ENCODE measurements at regions not wholly inside any gene's neighbourhood (a gene's known extent, or its start where the extent isn't known, plus 50 kb on each side); places are given as distances from the start of the nearest gene placed in this dataset.

GRCh38 chr7:36794689-36795088 lies 70.4 kb upstream of the AOAH start:
- no peak overlapping the region for H2AFZ ChIP-seq (replicated peaks)
- Mint-ChIP-seq H3K36me3 (no peaks in the 10 kb centered on the region), H3K9me3 (peaks cover 2% of the 10 kb centered on the region), H3K27me3 (ENCODE audit: insufficient read depth, low read depth) (no peaks in the 10 kb centered on the region), H3K27ac (peak overlapping the region; percentile 14), H3K4me1 (peaks cover 25% of the 10 kb centered on the region), H3K4me3 (no peak overlapping the region)
- no peaks in the 10 kb centered on the region for H3K79me2 ChIP-seq (ENCODE audit: low read depth)
- H3K4me3 ChIP-seq, result no peak overlapping the region
- no peaks in the 10 kb centered on the region for H3K36me3 ChIP-seq
- H3K9me3 ChIP-seq (ENCODE audit: low read depth), result no peaks in the 10 kb centered on the region
- H3K27ac ChIP-seq, result no peak overlapping the region
- TF ChIP-seq, protein P1, sequence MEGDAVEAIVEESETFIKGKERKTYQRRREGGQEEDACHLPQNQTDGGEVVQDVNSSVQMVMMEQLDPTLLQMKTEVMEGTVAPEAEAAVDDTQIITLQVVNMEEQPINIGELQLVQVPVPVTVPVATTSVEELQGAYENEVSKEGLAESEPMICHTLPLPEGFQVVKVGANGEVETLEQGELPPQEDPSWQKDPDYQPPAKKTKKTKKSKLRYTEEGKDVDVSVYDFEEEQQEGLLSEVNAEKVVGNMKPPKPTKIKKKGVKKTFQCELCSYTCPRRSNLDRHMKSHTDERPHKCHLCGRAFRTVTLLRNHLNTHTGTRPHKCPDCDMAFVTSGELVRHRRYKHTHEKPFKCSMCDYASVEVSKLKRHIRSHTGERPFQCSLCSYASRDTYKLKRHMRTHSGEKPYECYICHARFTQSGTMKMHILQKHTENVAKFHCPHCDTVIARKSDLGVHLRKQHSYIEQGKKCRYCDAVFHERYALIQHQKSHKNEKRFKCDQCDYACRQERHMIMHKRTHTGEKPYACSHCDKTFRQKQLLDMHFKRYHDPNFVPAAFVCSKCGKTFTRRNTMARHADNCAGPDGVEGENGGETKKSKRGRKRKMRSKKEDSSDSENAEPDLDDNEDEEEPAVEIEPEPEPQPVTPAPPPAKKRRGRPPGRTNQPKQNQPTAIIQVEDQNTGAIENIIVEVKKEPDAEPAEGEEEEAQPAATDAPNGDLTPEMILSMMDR (IDR thresholded peaks at IDR 0.05), result no peak
- TF ChIP-seq EZH2 (IDR thresholded peaks at IDR 0.05), result no peak
- no peak for TF ChIP-seq EZH2phosphoT487 (IDR thresholded peaks at IDR 0.05)
- H3K4me1 ChIP-seq, result peaks cover 8% of the 10 kb centered on the region
- DNase-seq (ENCODE audit: low spot score), result no peak
- H3K9ac ChIP-seq, result no peak overlapping the region
- no peaks in the 10 kb centered on the region for H4K20me1 ChIP-seq (ENCODE audit: low read depth)
- no peaks in the 10 kb centered on the region for H3F3A ChIP-seq (ENCODE audit: low read depth)
- H3K4me2 ChIP-seq, result no peak overlapping the region
- no peaks in the 10 kb centered on the region for H3K27me3 ChIP-seq

- Histone ChIP-seq H3K4me2 (no peak overlapping the region), H3K9ac (no peak overlapping the region), H4K20me1 (ENCODE audit: low read depth) (no peaks in the 10 kb centered on the region), H3F3A (ENCODE audit: low read depth) (no peaks in the 10 kb centered on the region), H3K36me3 (no peaks in the 10 kb centered on the region), H3K4me3 (no peak overlapping the region), H3K27me3 (no peaks in the 10 kb centered on the region), H3K9me3 (ENCODE audit: low read depth) (no peaks in the 10 kb centered on the region), H3K4me1 (peaks cover 8% of the 10 kb centered on the region), H2AFZ (replicated peaks) (no peak overlapping the region), H3K27ac (no peak overlapping the region), H3K79me2 (ENCODE audit: low read depth) (no peaks in the 10 kb centered on the region)
- TF ChIP-seq, protein P1 (IDR thresholded peaks at IDR 0.05), result no peak
- no peak for TF ChIP-seq EZH2 (IDR thresholded peaks at IDR 0.05)
- no peak for TF ChIP-seq EZH2phosphoT487 (IDR thresholded peaks at IDR 0.05)
- Mint-ChIP-seq H3K27ac (no peak overlapping the region), H3K27me3 (ENCODE audit: insufficient read depth, low read depth) (no peaks in the 10 kb centered on the region), H3K36me3 (no peaks in the 10 kb centered on the region), H3K4me1 (peaks cover 25% of the 10 kb centered on the region), H3K4me3 (no peak overlapping the region), H3K9me3 (no peaks in the 10 kb centered on the region)
- DNase-seq (ENCODE audit: low spot score), result no peak
Measured at GRCh38 chr7:36792421-36792820, 68.1 kb upstream of the AOAH start.

DNA sequence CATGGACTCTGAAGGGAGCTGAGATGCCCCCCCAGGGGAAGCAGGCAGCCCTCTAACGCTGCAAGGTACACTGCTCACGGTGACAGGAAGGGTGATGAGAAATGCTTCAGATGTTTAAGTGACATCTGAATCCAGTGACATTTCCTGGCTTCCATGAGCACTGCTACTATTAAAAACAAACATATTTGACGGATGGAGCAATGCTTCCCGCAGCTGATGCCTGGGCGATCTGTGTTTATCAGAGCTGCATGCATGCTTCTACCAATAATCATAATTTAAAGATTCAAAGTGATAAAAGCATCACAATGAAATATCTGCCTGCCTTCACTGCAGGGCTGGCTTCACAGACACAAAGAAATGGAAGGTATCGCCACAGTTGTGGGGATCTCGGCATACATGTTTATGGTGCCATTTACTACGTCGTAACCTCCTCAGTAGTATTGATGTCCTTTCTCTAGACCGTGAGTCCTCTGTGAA lies 66.1 kb upstream of the AOAH start:
- Histone ChIP-seq H3K9me3 (ENCODE audit: low read depth) (no peaks in the 10 kb centered on the region), H3K27ac (no peak overlapping the region), H3K27me3 (no peaks in the 10 kb centered on the region), H4K20me1 (ENCODE audit: low read depth) (no peaks in the 10 kb centered on the region), H3F3A (ENCODE audit: low read depth) (no peaks in the 10 kb centered on the region), H3K4me3 (no peak overlapping the region), H3K79me2 (ENCODE audit: low read depth) (no peaks in the 10 kb centered on the region), H3K4me1 (peaks cover 4% of the 10 kb centered on the region), H3K9ac (no peak overlapping the region), H2AFZ (replicated peaks) (no peak overlapping the region), H3K36me3 (no peaks in the 10 kb centered on the region), H3K4me2 (no peak overlapping the region)
- no peak overlapping the region for H3K4me3 Mint-ChIP-seq
- no peak for DNase-seq (ENCODE audit: low spot score)
- no peak for TF ChIP-seq EZH2phosphoT487 (IDR thresholded peaks at IDR 0.05)
- no peak for TF ChIP-seq EZH2 (IDR thresholded peaks at IDR 0.05)
- TF ChIP-seq, protein P1 (IDR thresholded peaks at IDR 0.05), result no peak
- no peaks in the 10 kb centered on the region for H3K36me3 Mint-ChIP-seq
- no peaks in the 10 kb centered on the region for H3K27me3 Mint-ChIP-seq (ENCODE audit: insufficient read depth, low read depth)
- no peak overlapping the region for H3K27ac Mint-ChIP-seq
- no peaks in the 10 kb centered on the region for H3K9me3 Mint-ChIP-seq
- H3K4me1 Mint-ChIP-seq, result peaks cover 9% of the 10 kb centered on the region

Measured in neural progenitor cell (in vitro differentiated cells).